NT2/D1 (cell line): ENCODE measurements at regions not wholly inside any gene's neighbourhood (a gene's known extent, or its start where the extent isn't known, plus 50 kb on each side); places are given as distances from the start of the nearest gene placed in this dataset.

Source experiments
- DNase-seq: peaks from one replicate; pipeline ENCODE4 v3.0.0-alpha.2; 2011; ENCODE audit warnings: low read depth, low spot score
- H3K27me3 ChIP-seq: 2 replicates; pipeline ENCODE4 v1.6.0; 2011; ENCODE audit warnings: mild to moderate bottlenecking; ENCODE audit not compliant: insufficient read length, insufficient read depth
- H3K36me3 ChIP-seq: 2 replicates; pipeline ENCODE4 v1.6.1; 2011; ENCODE audit warnings: mild to moderate bottlenecking, low read length, mixed read lengths; ENCODE audit not compliant: insufficient read depth, insufficient read length
- H3K4me1 ChIP-seq: 2 replicates; pipeline ENCODE4 v1.5.1; 2011; ENCODE audit not compliant: insufficient read depth, insufficient read length
- H3K4me3 ChIP-seq: 2 replicates; pipeline ENCODE4 v1.5.1; 2011; ENCODE audit warnings: low read depth; ENCODE audit not compliant: insufficient read length
- H3K9ac ChIP-seq: 2 replicates; pipeline ENCODE4 v1.6.0; 2011; ENCODE audit warnings: low read depth; ENCODE audit not compliant: insufficient read length
- H3K9me3 ChIP-seq: 2 replicates; pipeline ENCODE4 v1.5.1; 2011; ENCODE audit warnings: mild to moderate bottlenecking, low read length; ENCODE audit not compliant: insufficient read depth
- SUZ12 ChIP-seq: IDR thresholded peaks from 2 replicates; pipeline ENCODE4 v1.6.1; 2011; ENCODE audit not compliant: insufficient read length, insufficient read depth; ENCODE audit errors: extremely low read depth
- YY1 ChIP-seq: IDR thresholded peaks from 2 replicates; pipeline ENCODE4 v1.6.1; 2011; ENCODE audit not compliant: insufficient read length, insufficient read depth
- ZNF274 ChIP-seq: IDR thresholded peaks from 2 replicates; pipeline ENCODE4 v1.6.1; 2011; ENCODE audit warnings: mild to moderate bottlenecking, low read depth, low read length

DNA sequence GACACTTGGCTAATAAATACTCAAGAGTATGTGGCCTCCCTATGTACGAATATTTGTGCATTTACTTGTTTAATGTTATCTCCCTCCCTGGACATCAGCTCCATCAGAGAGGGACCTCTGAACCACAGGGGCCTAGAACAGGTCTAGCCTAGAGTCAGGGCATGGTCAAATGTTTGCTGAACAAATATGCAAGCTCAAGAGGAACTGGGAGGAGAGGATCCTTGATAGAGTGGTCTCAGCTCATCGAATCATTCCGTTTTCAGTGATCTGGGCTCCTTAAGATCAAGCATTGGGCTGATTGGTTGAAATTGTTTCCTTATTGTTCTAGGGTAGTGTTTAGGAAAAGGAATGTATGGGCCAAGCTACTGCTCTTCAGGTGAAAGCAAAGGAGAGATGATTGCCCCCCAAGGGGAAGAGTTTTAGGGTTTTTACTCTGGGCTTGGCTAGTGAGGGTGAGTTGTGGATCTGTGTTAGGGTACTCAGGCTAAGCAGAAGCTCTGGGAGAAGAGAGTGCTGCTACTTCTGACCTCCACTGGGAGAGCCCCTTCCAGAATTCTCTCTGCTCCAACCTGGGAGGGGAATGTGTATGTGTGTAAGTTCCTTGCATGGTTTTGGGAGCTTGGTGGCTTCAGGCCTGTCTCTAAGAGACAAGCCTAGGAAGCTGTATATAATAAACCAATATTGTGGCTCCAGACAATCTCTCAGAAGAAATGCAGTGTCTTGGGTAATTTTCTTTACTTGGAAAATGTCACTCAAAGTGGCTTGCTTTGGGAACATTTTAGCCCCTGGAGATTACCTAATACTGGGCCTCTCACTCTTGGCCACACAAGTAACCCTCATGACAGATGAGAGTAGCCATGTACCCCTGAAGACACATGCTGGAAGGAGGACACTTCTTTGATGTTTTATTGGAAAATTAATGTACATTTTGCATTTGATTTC lies 110.0 kb downstream of the EMX2 start:
- Histone ChIP-seq H3K4me1 (no peaks in the 10 kb centered on the region), H3K36me3 (no peaks in the 10 kb centered on the region), H3K9ac (no peak overlapping the region), H3K4me3 (no peak overlapping the region), H3K9me3 (peaks cover 30% of the 10 kb centered on the region), H3K27me3 (no peaks in the 10 kb centered on the region)
- no peak for DNase-seq
- TF ChIP-seq YY1 (no peak), SUZ12 (no peak), ZNF274 (no peak)

GRCh38 chr10:117653170-117653515 lies 110.6 kb downstream of the EMX2 start:
- Histone ChIP-seq H3K4me1 (no peaks in the 10 kb centered on the region), H3K9me3 (peaks cover 30% of the 10 kb centered on the region), H3K4me3 (no peak overlapping the region), H3K9ac (no peak overlapping the region), H3K27me3 (no peaks in the 10 kb centered on the region), H3K36me3 (no peaks in the 10 kb centered on the region)
- no peak for DNase-seq
- no peak for TF ChIP-seq SUZ12
- no peak for TF ChIP-seq ZNF274
- TF ChIP-seq YY1: no peak

DNA sequence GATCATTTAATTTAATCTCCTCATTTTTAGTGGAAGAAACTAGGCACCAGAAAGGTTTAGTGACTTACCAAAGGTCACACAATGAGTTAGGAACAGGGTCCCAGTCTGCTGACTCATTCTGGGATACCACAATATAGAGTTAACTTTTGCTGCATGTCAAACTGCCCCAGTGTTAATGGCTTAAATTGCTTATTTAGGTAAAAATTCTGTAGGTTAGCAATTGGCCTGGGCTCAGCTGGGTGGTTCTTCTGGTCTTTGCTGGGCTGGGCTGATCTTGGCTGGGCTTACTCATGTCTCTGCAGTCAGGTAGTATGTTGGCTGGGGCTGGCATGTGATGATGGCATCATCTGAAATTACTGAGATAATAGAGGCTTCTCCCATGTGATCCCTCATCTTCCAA lies 111.6 kb downstream of the EMX2 start:
- Histone ChIP-seq H3K9me3 (peaks cover 30% of the 10 kb centered on the region), H3K4me3 (no peak overlapping the region), H3K36me3 (no peaks in the 10 kb centered on the region), H3K4me1 (no peaks in the 10 kb centered on the region), H3K9ac (no peak overlapping the region), H3K27me3 (no peaks in the 10 kb centered on the region)
- no peak for DNase-seq
- TF ChIP-seq YY1 (no peak), ZNF274 (no peak), SUZ12 (no peak)

GRCh38 chr10:117656385-117657367 lies 114.1 kb downstream of the EMX2 start:
- Histone ChIP-seq H3K4me1 (no peaks in the 10 kb centered on the region), H3K36me3 (no peaks in the 10 kb centered on the region), H3K4me3 (no peak overlapping the region), H3K9me3 (peaks cover 21% of the 10 kb centered on the region), H3K27me3 (no peaks in the 10 kb centered on the region), H3K9ac (no peak overlapping the region)
- DNase-seq: no peak
- no peak for TF ChIP-seq SUZ12
- no peak for TF ChIP-seq ZNF274
- no peak for TF ChIP-seq YY1

- Histone ChIP-seq H3K4me1 (no peaks in the 10 kb centered on the region), H3K36me3 (no peaks in the 10 kb centered on the region), H3K4me3 (no peak overlapping the region), H3K27me3 (no peaks in the 10 kb centered on the region), H3K9ac (no peak overlapping the region), H3K9me3 (no peaks in the 10 kb centered on the region)
- no peak for TF ChIP-seq YY1
- no peak for TF ChIP-seq ZNF274
- TF ChIP-seq SUZ12: no peak
- DNase-seq: no peak
These were observed 118.8 kb downstream of the EMX2 start for GRCh38 chr10:117661316-117661715.

- Histone ChIP-seq H3K4me1 (no peaks in the 10 kb centered on the region), H3K36me3 (no peaks in the 10 kb centered on the region), H3K4me3 (no peak overlapping the region), H3K27me3 (no peaks in the 10 kb centered on the region), H3K9ac (no peak overlapping the region), H3K9me3 (no peaks in the 10 kb centered on the region)
- TF ChIP-seq YY1: no peak
- no peak for TF ChIP-seq ZNF274
- no peak for TF ChIP-seq SUZ12
- no peak for DNase-seq
These were observed 119.6 kb downstream of the EMX2 start for GRCh38 chr10:117662126-117662525.
